Activated effector memory CD4-positive, alpha-beta T cell treated with anti-CD3 and anti-CD28 coated beads, Interleukin-2, amount 50 U/mL, for 16 hours (primary cell): ENCODE measurements at regions not wholly inside any gene's neighbourhood (a gene's known extent, or its start where the extent isn't known, plus 50 kb on each side); places are given as distances from the start of the nearest gene placed in this dataset.

Source experiments
- DNase-seq: peaks from one replicate; pipeline ENCODE4 v3.0.0-alpha.2; 2020

- no peak for DNase-seq
These were observed 96.1 kb upstream of the SALL3 start for GRCh38 chr18:78883501-78883900.

DNA sequence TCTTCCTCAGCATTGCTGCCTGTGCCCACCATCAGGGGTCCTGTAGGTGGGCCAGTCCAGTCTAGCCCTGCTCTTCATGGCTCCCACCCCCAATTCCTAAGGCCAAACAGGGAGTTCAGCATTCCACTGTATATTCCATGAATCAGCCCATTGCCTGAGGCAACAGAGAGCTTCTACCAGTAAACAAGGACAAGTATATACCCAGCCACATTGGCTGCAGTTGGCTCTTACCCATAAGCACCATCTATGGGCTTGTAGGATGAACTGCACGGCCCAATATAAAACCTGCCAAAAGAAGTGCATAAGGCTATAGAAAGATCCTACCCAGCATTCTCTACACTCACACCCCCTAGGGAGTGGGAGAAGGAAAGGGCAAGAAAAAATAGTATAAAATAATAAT is 95.1 kb upstream of the SALL3 start:
- no peak for DNase-seq

- no peak for DNase-seq
These were observed 90.4 kb upstream of the SALL3 start for GRCh38 chr18:78889250-78889649.

- no peak for DNase-seq
These were observed 89.2 kb upstream of the SALL3 start for GRCh38 chr18:78890388-78890787.

DNA sequence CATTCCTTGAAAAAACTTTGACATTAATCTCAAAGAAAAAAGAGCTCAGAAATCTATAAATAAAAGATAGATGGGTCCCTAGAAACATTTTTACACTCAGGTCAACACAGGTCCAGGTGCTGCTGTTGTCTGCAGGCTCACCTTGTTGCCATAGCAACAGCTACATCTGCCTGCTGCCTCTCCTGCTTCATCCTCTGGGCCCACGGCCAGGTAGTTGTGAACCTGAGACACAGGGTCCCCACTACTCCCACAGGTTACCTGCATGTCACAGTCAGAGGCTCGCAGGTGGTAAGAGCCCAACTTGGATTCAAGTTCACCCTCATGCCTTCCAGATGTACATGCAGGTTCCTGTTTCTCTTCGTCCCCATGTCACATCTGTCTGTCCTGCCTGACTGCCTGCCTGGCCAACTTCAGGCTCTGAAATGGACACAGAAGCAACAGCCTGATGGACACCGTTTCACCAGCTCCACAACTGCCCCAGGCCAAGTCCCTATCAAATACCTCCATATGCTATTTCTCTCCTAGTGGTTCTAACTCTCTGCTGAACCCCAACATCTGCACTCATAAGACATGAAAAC is 88.3 kb upstream of the SALL3 start:
- no peak for DNase-seq

DNA sequence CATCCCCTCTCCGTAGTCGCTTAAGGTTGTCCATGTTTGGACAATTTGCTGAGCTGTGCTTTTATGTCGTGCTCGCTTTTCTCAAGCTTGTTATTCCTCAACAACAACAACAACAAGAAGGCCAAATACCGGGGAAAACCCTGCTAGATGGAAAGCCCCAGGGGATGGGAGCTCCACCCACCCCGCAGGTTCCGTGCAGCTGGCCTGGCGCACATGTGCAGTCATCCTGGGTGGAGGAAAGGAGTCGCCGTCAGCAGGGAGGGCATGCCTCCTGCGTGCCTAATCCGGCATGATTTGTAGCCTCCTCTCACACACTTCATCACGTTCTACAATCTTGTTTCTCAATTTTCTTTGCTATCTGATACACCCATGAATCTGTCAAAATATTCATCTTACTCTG is 87.4 kb upstream of the SALL3 start:
- DNase-seq: no peak

- DNase-seq: no peak
These were observed 86.9 kb upstream of the SALL3 start for GRCh38 chr18:78892721-78893120.

DNA sequence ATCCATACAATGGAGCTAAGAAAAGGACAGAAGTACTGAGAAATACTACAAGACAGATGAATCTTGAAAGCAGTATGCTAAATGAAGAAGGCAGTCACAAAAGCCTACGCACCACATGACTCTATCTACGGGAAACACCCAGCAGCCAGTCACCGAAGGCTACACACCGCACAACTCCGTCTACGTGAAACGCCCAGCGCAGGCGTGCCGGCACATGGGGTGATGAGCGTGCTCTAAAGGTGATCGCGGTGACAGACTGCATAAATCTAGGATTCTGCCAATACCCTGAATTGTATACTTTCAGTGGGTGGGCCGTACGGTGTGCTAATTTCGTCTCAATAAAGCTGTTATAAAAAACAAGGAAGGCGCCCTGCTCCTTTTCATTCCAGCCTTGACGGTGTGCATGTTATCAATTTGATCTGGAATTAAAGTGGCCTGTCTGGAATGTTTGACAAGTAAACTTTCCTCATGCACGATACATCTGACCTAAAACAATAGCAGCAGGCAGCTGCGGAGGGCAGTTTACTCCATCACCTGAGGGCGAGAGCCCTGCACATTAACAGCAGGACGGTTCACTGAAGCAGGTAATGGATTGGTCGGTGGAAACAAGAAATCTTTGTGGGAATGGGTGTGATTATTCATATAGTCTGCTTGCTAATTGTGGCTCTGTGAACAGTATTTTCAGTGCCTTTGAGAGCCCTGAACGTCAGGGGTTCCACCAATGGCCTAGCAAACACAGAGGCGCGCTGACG is 86.2 kb upstream of the SALL3 start:
- no peak for DNase-seq

GRCh38 chr18:78894033-78894305 is 85.6 kb upstream of the SALL3 start:
- DNase-seq: no peak

DNA sequence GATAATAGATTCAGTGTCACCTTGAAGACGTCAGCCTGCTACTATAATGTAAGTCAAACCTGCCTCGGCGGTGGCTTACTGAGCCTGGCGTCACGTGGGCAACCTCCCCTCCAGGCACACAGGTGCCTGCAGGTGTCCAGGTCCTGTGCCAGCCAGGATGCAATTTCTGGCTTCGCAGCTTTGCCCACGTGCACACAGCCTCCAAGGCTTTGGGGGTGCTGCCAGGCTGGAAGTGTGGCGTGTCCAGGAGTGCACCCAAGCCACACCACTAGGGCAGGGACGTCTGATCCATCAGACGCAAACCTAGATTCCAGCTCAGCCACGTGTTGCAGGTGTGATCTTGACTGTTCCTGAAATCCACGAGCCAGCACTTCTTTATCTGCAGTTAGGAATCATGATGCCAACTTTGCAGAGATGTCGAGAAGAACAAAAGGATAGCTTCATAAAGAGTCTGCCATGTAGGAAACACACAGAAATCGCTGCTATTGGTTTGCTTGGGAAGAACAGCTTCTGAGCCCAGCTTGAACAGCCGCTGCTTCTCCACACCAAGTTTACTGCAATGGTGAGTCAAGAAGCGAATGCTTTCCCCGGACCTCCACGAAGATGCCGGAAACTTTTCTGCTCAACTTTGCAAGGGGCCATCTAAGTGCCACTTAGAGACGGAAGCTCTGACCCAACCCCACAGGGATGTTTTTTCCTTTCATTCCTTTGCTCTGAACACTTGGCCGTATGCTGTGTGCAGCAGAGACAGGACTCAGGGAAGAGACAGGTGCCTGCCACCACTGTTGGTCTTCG is 84.2 kb upstream of the SALL3 start:
- DNase-seq: no peak

DNA sequence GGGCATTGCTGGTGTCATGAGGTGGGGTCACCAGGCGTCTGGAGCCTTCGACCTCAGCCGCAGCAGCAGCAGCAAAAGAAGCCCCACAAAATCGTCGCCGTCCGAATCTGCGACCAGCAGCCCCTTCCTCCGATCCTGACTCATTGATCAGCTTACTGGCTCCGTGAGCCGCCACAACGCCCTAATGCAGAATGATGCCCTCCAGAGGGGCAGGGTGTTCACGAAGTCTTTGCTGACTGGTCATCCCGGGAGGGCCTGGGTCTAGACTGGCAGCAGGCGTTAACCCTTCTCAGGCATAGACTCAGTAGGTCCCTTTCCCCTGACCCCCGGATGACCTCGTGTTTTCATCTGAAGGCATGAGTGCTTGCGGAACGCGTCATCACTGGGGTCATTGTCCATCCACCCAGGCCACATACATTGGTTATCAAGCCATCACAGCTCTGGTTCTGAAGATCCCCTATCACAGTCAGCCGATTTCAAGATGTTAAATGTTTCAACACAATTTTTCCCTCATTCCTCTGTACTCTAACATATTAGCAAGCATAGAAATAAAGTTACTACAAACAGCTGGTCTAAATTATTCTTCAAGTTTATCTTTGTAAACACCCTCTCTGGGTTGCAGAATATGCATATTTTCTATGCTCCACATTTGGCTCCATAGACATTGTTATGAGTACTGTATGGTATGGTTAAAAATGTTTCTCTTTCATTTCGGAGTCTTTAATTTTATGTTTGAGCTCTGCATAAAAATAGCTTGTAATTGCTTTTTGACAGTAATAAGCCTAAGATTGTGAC is 83.3 kb upstream of the SALL3 start:
- DNase-seq: no peak

GRCh38 chr18:78898066-78898465 is 81.6 kb upstream of the SALL3 start:
- DNase-seq: no peak

GRCh38 chr18:78898635-78899034 is 81.0 kb upstream of the SALL3 start:
- no peak for DNase-seq

DNA sequence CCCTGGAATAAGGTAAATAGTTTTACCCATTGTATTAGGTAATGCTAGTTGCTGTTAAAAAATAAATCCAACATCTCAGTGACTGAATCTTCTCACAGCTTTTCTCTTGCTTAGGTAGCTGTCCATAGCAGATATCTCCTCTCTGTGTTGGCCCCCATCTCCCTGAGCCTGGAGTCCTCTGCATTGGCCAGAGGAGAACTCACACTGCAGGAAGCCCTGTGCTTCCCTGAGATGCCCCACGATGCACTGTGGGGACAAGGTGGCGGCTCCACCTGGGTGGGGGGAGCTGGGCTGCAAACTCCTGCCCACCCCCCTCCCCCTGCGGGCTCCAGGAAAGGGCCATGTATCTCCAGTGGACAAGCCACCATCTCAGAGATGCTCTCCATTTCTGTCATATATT is 80.4 kb upstream of the SALL3 start:
- no peak for DNase-seq

- DNase-seq: no peak
These were observed 78.4 kb upstream of the SALL3 start for GRCh38 chr18:78900938-78901909.

DNA sequence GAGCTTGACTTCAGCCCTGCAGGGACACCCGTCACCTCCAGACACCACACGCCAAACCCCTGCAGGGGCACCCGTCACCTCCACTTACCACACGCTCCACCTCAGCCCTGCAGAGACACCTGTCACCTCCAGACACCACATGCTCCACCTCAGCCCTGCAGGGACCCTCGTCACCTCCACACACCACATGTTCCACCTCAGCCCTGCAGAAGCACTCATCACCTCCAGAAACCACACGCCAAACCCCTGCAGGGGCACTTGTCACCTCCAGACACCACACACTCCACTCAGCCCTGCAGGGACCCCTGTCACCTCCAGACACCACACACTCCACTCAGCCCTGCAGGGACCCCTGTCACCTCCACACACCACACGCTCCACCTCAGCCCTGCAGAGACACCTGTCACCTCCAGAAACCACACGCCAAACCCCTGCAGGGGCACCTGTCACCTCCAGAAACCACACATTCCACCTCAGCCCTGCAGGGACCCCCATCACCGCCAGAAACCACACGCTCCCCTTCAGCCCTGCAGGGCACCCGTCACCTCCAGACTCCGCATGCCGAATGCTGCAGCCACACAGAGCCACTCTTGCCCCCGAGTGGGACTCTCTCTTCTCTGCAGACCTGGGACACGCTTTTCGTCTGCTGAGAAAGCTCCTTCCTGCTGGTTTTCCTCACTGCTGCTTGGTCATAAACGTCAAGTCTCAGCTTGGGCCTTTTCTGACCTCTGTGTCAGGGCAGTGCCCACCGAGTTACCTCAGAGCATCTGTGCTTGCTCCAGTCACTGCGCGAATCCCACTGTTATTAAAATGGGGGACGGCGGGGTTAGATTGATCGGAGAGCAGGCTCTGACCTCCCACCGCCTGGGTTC is 77.5 kb upstream of the SALL3 start:
- no peak for DNase-seq

DNA sequence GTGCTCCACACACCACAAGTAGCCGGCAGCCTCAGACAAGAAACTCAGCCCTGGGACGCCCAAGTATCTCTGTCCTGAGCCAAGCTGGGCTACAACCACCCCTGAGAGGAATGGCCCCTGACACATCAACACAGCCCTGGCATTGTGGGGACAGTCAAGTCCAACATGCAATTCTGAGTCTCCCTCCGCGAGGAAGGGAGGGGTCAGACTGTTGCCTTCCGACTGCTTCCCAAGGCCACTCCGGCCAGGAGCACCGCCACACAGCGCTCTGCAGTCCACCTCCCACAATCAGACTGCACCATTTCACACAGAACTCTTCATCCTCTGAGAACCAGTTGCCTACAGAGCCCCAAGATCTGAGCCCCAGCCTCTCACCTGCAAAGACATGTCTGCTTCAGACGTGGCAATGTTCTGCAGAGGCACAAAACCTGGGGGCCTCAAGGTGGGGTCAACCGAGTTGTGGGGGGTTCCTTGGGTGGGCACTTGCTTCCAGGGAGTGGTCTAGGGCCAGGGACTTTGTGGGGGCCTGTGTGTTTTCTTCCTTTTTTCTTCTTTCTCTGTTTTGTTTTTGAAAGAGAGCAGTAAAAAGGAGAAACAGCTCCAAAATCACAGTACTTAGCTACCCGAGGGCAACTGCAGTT is 76.7 kb upstream of the SALL3 start:
- DNase-seq: no peak

GRCh38 chr18:78903436-78904178 is 76.0 kb upstream of the SALL3 start:
- no peak for DNase-seq

DNA sequence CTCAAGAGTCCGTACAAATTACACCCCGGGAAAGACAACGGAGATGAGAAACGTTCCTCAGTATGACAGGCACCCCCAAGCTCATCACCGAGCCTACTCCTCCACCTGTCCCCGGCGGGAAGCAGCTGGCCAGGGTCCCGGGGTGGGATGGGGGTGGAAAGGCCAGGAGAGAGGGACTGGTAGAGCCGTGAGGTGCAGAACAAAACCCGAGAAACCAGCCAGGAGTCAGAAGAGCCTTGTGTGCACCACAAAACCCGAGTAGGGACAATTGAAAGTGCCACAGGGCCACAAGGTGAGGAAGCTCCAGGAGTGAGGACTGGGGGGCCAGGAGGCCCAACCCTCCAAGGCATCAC is 75.5 kb upstream of the SALL3 start:
- DNase-seq: no peak

DNA sequence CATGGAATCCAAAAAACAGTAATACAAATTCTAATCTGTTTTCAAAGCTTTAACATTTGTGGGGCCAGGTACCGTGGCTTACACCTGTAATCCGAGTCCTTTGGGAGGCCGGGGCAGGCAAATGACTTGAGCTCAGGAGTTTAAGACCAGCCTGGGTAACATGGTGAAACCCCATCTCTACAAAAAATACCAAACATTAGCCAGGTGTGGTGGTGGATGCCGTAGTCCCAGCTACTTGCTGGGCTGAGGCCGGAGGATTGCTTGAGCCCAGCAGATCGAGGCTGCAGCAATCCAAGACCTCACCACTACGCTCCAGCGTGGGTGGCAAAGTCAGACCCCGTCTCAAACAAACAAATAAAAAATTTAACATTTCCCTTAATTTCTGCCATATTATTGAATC is 74.3 kb upstream of the SALL3 start:
- DNase-seq: no peak
